Right kidney (tissue), 1 donor: ENCODE measurements at regions not wholly inside any gene's neighbourhood (a gene's known extent, or its start where the extent isn't known, plus 50 kb on each side); places are given as distances from the start of the nearest gene placed in this dataset.
"Not testable (repeated sequence)": the region's sequence is repeated elsewhere in the genome, so short reads cannot be mapped to it uniquely, and the experiment has no call there.

ENCODE experiments used
- DNase-seq: peaks from one replicate; pipeline ENCODE4 v3.0.0-alpha.2; 2016

- DNase-seq = no peak
Measured at GRCh38 chr3:28036599-28037575, 204.5 kb upstream of the CMC1 start.

GRCh38 chr3:28039234-28039633 is 202.2 kb upstream of the CMC1 start:
- no peak for DNase-seq

- no peak for DNase-seq
Measured at GRCh38 chr3:28039829-28040228, 201.6 kb upstream of the CMC1 start.

GRCh38 chr3:28042095-28042635 is 199.3 kb upstream of the CMC1 start:
- DNase-seq = no peak

- no peak for DNase-seq
Measured at GRCh38 chr3:28042707-28043106, 198.7 kb upstream of the CMC1 start.

GRCh38 chr3:28050120-28050519 is 191.3 kb upstream of the CMC1 start:
- no peak for DNase-seq

- DNase-seq = no peak
Measured at GRCh38 chr3:28050885-28051284, 190.5 kb upstream of the CMC1 start.

GRCh38 chr3:28053759-28054158 is 187.7 kb upstream of the CMC1 start:
- no peak for DNase-seq

- DNase-seq = no peak
Measured at GRCh38 chr3:28056806-28057205, 184.6 kb upstream of the CMC1 start.

- no peak for DNase-seq
Measured at GRCh38 chr3:28057539-28057938, 183.9 kb upstream of the CMC1 start.

- DNase-seq = not testable (repeated sequence)
Measured at GRCh38 chr3:28059199-28059598, 182.2 kb upstream of the CMC1 start.

- DNase-seq = no peak
Measured at GRCh38 chr3:28066020-28066419, 175.4 kb upstream of the CMC1 start.

GRCh38 chr3:28067014-28067413 is 174.4 kb upstream of the CMC1 start:
- DNase-seq = no peak

GRCh38 chr3:28068342-28068741 is 173.1 kb upstream of the CMC1 start:
- DNase-seq = no peak

GRCh38 chr3:28069438-28069837 is 172.0 kb upstream of the CMC1 start:
- DNase-seq = no peak

GRCh38 chr3:28076246-28076645 is 165.2 kb upstream of the CMC1 start:
- no peak for DNase-seq

- no peak for DNase-seq
Measured at GRCh38 chr3:28077572-28077971, 163.8 kb upstream of the CMC1 start.

- DNase-seq = no peak
Measured at GRCh38 chr3:28078536-28078935, 162.9 kb upstream of the CMC1 start.

- no peak for DNase-seq
Measured at GRCh38 chr3:28080716-28081115, 160.7 kb upstream of the CMC1 start.

- DNase-seq = no peak
Measured at GRCh38 chr3:28081533-28081947, 159.9 kb upstream of the CMC1 start.

GRCh38 chr3:28087591-28087990 is 153.8 kb upstream of the CMC1 start:
- DNase-seq = no peak

GRCh38 chr3:28088811-28089526 is 152.4 kb upstream of the CMC1 start:
- DNase-seq = no peak

GRCh38 chr3:28089527-28089897 is 151.9 kb upstream of the CMC1 start:
- no peak for DNase-seq
